ENCODE measurements at regions not wholly inside any gene's neighbourhood (a gene's known extent, or its start where the extent isn't known, plus 50 kb on each side); places are given as distances from the start of the nearest gene placed in this dataset.

DNA sequence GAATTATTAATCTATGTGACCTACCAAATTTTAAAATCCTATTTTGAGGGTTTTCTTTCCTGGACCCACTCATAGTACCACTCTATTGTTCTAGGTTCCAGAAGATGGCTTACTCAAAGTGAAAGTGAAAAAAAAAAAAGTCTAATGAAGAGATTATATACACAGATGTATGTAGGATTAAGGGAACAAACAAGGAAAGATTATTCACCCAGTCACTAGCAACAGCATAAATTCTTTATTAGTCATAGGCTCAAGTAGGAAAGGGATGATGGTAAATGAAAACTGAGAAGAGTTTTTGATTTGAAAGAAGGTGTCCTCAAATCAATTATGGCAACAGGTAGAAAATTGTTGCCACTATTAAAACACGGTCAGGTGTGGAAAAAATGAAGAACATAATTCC lies 923.7 kb downstream of the TBC1D32 start:
- TF ChIP-seq, protein P1, sequence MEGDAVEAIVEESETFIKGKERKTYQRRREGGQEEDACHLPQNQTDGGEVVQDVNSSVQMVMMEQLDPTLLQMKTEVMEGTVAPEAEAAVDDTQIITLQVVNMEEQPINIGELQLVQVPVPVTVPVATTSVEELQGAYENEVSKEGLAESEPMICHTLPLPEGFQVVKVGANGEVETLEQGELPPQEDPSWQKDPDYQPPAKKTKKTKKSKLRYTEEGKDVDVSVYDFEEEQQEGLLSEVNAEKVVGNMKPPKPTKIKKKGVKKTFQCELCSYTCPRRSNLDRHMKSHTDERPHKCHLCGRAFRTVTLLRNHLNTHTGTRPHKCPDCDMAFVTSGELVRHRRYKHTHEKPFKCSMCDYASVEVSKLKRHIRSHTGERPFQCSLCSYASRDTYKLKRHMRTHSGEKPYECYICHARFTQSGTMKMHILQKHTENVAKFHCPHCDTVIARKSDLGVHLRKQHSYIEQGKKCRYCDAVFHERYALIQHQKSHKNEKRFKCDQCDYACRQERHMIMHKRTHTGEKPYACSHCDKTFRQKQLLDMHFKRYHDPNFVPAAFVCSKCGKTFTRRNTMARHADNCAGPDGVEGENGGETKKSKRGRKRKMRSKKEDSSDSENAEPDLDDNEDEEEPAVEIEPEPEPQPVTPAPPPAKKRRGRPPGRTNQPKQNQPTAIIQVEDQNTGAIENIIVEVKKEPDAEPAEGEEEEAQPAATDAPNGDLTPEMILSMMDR (IDR thresholded peaks at IDR 0.05; ENCODE audit: control insufficient read depth, insufficient read depth, low read depth, low read length, missing control alignments), result no peak
- DNase-seq (ENCODE audit: low read depth), result no peak
- H3K4me3 ChIP-seq (ENCODE audit: control insufficient read depth, low read depth, low read length), result no peak overlapping the region

DNA sequence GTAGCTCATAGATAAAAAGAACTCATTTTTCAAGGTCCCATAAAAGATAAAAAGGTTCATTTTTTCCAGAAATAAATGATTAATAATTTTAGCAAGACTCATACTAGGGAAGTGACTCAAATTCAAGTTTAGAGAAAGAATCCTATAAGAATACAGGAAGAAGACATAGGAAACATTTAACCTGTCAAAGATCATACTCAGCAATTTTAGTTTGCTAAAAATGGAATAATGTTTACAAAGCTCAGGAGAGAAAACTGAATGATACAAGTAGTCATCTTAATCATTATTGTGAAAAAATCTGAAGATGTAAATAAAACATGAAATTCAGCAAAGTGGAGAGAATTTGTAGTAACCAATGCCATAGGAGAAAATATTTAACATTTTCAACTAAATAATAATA lies 926.6 kb downstream of the TBC1D32 start:
- H3K4me3 ChIP-seq (ENCODE audit: control insufficient read depth, low read depth, low read length), result no peak overlapping the region
- TF ChIP-seq, protein P1 (IDR thresholded peaks at IDR 0.05; ENCODE audit: control insufficient read depth, insufficient read depth, low read depth, low read length, missing control alignments), result no peak
- no peak for DNase-seq (ENCODE audit: low read depth)

DNA sequence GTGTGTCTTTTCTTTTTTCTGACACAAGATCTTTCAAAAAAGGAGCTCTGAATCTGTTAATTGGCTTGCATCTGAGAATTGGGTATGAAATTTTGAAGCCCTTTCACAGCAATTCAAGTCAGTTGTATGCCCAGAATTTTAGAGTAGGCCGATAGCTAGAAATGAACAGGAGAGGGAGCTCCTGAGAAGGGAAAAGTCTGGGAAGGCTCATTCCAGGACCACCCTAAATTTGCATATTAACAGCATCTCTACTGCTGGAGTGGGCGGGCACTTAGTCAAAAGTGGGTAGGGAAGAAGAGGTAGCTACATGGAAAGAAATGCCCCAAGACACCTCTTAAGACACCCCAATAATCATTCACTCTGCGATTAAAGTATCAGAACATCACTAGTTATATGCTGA lies 928.3 kb downstream of the TBC1D32 start:
- DNase-seq (ENCODE audit: low read depth), result no peak
- H3K4me3 ChIP-seq (ENCODE audit: control insufficient read depth, low read depth, low read length), result no peak overlapping the region
- TF ChIP-seq, protein P1 (IDR thresholded peaks at IDR 0.05; ENCODE audit: control insufficient read depth, insufficient read depth, low read depth, low read length, missing control alignments), result no peak

DNA sequence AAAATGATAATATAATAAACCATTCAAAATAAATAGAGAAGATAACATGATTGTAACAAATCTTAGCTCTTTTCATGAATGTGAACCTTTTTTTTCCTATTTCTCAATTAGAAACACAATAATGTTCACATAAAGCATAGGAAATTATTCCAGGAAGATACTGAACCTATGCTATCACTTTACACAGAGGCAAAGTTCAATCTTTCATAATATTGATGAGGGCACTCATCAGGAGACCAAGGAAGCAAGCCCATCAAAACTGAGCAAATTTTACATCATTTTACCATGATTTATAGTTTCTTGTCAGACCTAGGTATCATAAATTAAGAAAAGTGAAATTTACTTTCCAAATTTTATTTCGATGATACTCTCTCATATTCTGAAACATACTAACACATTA lies 938.5 kb downstream of the TBC1D32 start:
- TF ChIP-seq, protein P1 (IDR thresholded peaks at IDR 0.05; ENCODE audit: control insufficient read depth, insufficient read depth, low read depth, low read length, missing control alignments), result no peak
- H3K4me3 ChIP-seq (ENCODE audit: control insufficient read depth, low read depth, low read length), result no peak overlapping the region
- DNase-seq (ENCODE audit: low read depth), result no peak

DNA sequence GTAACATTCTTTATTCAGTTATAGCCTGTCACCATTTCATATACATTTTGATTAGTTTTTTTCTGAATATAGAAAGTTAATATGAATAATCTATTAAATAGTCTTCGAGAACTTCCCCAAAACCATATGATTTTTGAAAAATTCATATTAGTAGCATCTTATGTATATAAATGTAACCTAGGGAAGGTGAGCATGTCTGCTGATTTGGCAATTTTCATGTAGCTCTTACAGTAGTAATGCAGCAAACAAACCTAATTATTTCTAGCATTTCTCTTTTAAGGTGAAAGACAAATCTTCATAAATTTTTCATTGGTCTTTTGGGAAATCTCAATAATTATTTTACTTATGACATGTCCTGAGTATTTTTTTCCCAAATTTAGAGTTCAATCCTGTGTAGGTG lies 939.0 kb downstream of the TBC1D32 start:
- DNase-seq (ENCODE audit: low read depth), result no peak
- TF ChIP-seq, protein P1 (IDR thresholded peaks at IDR 0.05; ENCODE audit: control insufficient read depth, insufficient read depth, low read depth, low read length, missing control alignments), result no peak
- no peak overlapping the region for H3K4me3 ChIP-seq (ENCODE audit: control insufficient read depth, low read depth, low read length)

DNA sequence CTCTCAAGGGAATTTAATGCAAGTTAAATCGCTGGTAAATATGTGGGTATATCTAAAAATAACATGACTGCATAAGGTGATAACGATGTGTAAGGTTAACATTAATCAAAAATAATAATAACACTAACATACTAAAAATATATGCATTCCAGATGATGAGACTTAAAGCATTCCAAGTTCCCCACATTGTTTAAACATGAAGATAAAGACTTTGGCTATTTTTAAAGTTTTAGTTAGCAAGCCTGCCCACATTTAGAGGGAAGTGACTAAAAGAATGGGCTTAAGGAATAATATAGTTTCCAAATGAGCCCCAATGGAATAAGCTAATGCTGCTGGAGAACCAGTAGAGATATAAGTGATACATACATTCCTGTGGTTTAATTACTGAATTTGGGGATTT lies 941.3 kb downstream of the TBC1D32 start:
- no peak for DNase-seq (ENCODE audit: low read depth)
- no peak overlapping the region for H3K4me3 ChIP-seq (ENCODE audit: control insufficient read depth, low read depth, low read length)
- TF ChIP-seq, protein P1 (IDR thresholded peaks at IDR 0.05; ENCODE audit: control insufficient read depth, insufficient read depth, low read depth, low read length, missing control alignments), result no peak

DNA sequence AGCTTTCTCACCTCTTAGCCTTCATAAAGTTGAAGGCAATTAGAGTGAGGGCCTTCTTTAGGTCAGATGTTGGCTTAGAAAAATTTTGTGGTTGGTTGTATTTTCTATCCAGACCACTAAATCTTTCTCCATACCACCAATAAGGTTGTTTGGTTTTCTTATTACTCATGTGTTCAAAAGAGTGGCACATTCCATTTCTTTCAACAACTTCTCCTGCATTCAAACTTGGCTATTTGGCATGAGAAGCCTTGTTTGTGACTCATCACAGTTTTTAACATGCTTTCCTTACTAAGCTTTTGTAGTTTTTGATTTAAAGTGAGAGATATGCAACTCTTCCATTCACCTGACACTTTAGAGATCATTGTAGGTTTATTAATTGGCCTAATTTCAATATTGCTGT lies 949.6 kb downstream of the TBC1D32 start:
- no peak for DNase-seq (ENCODE audit: low read depth)
- TF ChIP-seq, protein P1 (IDR thresholded peaks at IDR 0.05; ENCODE audit: control insufficient read depth, insufficient read depth, low read depth, low read length, missing control alignments), result no peak
- no peak overlapping the region for H3K4me3 ChIP-seq (ENCODE audit: control insufficient read depth, low read depth, low read length)
